NCI-H1092 (cell line): ENCODE measurements at regions not wholly inside any gene's neighbourhood (a gene's known extent, or its start where the extent isn't known, plus 50 kb on each side); places are given as distances from the start of the nearest gene placed in this dataset.
"Not testable (repeated sequence)": the region's sequence is repeated elsewhere in the genome, so short reads cannot be mapped to it uniquely, and the experiment has no call there.

Experiments used
- DNase-seq: peaks from one replicate; lab custom pipeline; 2025; lab: John Stamatoyannopoulos, UW

DNA sequence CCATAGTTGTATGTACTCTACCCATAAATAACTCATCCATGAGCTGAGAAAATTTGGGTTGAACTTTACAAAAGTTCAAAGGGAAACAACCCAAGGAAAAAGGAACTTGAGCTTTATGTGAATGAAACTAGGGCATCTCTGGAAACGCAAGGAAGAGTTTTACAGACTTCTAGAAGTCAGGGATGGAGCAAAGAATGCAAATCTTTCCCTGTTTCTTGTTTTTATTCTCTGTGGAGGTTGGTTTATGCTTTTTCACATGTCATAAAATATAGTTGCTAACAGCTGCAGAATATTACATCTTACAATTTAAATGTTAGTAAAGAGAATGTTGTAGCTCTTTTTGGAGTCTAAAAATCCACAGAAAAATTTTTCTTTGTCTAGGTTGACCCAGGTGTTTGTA lies 754.1 kb downstream of the PCDH7 start:
- DNase-seq, result no peak

DNA sequence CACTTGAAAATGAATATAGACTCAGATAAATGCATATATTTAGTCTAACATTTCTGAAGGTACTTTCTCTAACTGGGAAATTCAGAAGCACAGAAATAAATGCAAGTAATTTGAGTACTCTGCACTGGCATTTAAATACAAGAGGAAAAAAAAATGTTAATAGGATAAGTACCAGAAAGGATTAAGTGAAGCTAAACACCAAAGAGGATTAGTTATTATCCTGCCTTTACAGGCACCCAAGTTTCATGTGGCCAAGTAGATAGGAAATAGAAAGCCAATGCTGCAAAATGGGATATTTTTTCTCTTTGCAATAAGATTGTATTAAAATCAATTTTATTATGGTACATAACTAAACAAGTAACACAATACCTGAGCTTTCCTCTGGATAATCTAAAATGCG lies 762.5 kb downstream of the PCDH7 start:
- DNase-seq, result no peak

DNA sequence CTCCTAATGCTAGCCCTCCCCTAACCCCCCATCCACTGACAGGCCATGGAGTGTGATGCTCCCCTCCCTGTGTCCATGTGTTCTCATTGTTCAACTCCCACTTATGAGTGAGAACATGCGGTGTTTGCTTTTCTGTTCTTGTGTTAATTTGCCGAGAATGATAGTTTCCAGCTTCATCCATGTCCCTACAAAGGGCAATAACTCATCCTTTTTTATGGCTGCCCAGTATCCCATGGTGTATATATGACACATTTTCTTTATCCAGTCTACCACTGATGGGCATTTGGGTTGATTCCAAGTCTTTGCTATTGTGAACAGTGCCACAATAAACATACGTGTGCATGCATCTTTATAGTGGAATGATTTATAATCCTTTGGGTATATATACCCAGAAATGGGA lies 779.0 kb downstream of the PCDH7 start:
- not testable (repeated sequence) for DNase-seq

DNA sequence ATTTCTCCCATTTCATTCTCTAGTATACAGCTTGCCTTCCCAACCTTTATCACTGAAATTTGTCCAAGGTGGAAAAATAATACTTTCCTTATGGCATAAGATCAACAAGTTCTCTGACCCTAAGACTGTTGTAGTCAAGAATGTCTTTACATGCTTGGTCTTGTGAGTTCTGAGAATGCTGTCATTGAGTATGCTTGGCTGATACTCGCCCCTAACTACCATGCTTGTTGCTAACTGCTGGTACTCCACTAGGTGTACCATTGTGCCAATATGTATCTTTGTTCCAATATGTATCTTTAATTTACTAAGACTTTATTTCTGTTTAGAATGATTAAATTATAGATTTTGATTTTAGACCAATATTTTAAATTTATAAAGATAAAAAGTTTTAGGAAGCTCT lies 796.4 kb downstream of the PCDH7 start:
- DNase-seq, result no peak

DNA sequence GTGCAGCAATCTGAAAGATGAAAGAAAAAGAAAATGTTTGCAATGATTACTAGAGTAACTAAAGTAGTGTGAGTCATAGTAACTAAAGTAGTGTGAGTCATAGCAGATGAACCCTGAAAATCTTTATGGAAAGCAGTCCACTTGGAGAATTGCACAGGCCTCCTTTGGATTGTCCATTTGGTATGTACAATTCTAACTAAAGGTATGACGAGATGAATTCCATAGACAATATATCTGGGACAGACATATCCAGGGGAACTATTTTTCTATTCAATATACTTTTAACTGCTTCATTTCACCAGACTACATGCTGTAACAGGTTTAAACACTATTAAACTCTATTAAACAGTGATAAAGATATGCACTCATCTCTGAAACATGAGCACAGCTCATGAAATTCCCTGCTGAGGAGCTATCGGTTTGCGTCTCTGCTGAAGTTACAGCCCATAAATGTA lies 798.7 kb downstream of the PCDH7 start:
- no peak for DNase-seq

DNA sequence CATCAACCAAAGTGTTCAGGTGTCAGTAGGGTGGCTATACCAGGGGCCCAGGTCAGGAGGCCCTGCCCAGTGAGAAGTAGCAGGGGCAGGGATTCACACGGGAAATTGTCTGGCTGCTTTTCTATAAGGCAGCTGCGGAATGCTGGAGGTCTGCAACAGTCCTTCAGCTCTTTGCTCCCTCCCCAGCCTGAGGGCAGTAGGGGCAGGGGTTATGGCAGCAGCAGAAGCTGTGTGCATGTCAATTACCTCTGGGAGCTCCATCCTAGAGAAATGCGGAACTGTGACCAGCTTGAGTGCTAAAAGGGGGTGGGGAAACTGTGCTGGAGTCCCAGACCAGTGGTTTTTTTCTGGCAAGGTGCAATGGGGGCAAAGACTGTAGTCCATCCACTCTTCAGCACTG lies 810.4 kb downstream of the PCDH7 start:
- DNase-seq, result no peak

DNA sequence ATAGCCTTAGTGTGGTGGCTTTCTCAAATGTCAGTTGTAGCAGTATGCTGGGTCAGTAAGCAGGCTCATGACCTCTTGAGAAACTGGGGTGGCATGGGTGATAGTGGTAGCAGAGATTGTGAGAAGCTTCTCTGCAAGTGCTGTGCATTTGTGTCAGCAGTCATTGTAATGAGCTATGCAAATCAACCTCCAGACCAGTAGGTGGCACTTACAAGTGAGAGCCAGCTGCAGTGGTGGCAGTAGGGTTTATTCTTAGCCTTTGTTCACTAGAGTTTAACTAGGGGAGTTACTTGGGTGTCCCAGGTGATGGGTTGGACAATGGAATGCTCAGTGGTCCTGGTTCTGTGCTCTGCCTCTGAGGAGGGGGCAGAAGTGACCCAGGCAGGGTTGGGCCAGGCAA lies 818.7 kb downstream of the PCDH7 start:
- no peak for DNase-seq

DNA sequence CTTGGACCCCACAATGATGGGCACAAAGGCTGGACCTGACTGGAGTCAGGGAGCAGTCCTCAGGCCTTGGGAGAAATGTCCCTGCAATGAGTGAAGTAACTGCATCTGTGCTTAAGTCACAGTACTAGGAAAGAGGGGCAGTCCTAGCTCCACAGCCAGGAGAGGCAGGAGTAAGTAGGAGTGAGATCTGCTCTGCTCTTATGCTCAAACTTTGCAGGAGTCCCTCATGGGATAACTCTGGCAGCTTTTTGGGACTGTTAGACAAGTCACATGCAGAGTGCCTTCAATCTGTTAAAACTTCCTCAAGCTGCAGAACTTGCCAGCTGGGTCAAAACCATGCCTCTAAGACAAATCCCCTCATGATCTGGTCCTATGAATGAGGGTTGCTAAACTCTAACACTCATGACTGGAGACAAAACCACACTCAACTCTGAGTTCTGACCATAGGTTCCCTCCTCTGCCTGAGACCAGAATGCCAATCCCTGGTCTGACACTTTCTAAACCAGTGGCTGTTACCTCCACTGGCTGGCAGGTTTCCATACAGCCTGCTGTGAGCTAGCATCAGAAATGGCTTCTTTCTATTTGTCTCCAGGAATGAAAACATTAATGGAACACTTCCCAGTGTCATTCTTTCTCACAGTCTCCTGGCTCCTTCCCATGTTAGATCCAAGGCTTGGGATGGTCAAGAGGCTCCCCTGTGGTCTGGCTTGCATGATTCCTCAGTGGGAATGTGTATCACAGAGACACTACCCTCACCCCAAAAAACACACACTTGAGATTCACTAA lies 819.3 kb downstream of the PCDH7 start:
- DNase-seq, result no peak

DNA sequence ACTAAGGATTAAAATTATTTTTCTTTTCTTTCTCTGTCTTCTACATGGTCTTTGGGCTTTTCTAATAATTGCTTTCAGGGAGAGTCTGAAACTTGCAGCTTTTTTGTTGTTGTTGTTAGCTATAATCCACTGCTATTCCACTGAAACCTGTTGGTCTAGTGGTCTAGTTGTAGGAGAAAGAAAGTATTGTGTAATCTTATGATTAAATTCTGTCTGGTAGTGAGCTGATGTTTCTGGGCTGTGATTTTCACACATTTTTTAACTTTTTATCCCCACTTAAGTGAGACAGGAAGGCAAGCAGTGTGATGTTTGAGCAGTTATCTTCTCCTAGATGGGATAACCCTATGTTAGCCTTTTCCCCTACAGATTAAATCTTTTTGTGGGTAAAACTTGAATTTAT lies 825.2 kb downstream of the PCDH7 start:
- DNase-seq, result no peak

DNA sequence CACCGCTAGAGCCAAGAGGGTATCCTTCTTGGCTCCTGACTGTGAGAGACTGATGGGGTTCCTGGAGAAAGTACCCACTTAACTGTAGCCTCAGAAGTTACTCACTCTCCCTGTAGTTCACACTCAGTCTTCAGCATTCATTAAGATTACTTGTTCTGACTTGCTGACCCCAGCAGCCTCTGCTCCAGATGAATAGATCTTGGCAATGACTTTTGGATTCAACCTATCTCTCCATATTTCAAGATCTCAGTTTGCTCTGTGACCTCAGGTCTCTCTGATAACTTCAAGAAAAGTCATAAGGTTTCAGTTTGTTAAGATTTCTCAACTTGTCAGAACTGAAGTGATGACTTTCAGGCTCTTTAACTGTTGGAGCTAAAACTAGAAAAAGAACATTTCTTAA lies 825.6 kb downstream of the PCDH7 start:
- no peak for DNase-seq

DNA sequence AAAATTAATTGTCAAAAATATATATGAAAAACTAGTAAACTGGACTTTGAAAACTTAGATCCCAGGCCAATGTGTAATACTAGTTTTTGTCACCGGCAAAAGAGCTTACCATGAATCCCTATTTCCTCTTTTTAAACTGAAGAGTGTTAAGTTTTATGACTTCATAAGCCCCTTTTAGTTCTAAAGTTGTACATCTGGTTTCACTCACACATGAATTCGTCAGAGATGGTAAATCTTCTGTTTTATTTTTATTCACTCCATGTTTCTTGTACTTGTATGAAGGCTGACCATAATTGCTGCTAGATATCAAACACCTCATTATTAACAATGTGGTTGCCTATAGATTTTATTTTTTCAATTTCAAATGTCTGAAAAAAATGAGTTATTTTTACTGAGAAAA lies 827.9 kb downstream of the PCDH7 start:
- no peak for DNase-seq

DNA sequence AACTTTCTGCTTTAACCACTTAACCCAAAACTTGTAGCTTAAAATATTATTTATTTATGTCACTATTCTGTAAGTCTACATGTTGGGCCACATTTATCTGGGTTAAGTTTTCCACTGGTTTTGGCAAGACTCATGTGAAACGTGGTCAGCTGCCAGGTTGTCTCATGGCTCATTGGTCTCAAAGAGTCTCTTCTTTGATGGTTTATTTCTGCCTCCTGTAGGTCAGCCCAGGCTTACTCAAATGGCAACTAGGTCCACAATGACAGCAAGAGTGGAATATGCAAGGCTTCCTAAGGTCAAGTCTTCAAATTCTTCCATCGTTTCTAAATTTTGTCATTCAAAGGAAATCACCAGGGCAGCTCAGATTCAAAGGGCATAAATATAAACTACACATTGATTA lies 828.7 kb downstream of the PCDH7 start:
- DNase-seq, result no peak

DNA sequence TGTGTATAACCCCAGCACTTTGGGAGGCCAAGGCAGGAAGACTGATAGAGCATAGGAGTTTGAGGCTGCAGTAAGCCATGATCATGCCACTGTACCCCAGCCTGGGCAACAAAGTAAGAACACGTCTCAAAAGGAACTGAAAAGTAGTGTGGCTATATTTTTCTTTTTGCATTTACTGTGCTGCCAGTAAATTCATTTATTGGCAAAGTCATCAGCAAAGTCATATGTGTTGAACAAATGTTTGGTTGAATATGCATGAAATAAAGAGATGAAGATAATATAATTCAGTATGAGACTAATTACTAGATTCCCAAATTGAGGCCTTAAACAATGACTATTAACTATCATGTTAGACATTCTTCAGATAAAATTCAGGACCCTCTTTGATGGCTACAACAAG lies 829.1 kb downstream of the PCDH7 start:
- DNase-seq, result no peak

DNA sequence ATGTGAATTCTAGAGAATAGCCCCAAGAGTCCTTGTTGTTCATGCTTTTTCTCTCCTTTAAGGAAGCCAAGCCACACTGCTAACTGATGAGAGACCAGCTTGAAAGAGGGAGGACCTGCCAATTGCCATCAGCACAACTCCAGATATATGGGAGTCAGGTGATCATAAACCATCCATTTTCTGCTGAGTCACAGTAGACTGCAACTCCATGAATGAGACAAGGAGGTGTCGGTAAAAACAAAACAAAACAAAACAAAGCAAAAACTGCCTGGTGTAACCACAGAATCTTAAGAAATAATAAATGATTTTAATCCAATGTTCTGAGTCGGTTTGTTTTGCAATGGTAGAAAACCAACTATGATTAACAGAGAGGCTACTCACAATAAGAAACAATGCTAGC lies 837.3 kb downstream of the PCDH7 start:
- no peak for DNase-seq

DNA sequence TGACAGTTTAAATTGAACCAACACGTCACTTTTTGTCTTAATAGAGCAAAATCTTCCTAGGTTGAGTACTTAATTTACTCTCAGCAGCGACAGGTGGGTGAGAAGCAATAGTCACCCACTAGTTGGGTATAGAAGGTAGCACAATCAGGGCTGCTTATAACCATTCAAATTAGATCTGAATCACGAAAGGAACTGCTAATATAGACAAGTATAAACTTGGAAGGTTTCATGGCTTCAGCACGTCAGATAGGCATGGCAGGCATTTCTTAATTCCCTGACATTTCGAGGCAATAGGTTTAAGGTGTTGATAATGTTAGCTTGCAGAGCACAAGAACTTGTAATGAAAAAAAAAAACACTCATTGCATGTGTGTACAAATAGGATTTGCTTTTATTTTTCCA lies 853.4 kb downstream of the PCDH7 start:
- DNase-seq, result no peak

DNA sequence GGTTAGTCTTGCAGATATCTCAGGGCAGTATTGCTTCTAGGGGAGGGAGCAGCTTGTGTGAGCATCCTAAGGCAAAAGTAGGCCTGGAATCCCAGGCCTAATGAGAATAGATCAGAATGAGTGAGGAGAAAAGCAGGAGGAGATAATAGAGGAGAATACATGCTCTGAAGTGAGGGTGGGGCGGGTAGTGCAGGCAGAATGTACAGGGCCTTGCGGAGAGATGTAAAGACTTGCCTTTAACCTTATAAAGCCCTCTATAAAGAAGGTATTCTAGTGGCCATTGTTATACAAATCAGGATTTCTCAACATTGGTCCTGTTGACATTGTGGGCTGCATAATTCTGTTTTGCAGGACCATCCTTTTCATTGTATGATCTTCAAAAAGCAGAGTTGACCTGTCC lies 855.3 kb downstream of the PCDH7 start:
- no peak for DNase-seq

DNA sequence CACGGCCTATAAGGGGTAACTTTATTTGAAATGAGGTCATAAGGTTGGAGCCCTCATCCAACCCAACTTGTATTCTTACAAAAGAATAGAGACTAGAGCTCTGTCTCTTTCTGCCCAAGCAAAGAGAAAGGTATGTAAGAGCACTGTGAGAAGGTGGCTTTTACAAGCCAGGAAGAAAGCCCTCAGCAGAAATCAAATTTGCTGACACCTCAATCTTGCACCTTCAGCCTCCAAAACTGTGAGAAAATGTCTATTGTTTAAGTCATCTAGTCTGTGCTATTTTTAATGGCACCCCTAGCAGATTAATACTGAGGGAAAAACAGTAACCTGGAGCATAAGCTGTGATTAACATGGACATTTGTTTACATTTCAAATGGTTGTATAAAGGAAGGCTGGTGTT lies 860.7 kb downstream of the PCDH7 start:
- DNase-seq, result no peak

DNA sequence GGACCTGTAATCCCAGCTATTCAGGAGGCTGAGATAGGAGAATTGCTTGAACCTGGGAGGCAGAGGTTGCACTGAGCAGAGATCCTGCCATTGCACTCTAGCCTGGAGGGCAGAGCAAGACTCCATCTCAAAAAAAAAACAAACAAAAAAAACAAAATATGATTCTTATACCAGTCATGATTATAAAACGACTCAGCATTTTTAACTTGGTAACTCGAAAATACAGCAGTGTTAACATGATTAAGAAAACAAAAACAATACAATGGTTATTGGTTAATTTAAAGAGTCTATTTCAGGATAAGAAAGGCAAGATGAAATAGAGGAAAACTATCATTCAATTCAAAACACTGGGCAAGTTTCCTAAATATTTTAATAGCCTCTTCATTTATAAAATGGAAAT lies 865.3 kb downstream of the PCDH7 start:
- DNase-seq, result no peak

DNA sequence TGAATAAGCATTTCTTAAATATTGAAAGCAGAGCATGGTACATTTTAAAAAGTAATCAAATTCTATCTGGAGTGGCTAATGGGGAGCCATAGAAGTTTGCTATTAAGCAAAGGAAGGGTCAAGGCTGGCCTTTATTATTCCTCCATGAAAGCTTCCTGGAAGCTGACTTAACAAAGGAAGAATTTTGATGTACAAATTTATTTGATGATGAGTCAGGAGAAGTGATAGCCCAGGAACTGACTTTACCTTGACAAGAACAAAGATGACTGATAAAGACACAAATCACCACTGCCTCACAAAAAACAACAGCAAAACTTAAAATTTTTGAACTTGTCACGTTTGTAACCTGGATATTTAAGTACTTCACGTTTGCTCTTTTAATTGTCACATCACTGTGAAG lies 872.1 kb downstream of the PCDH7 start:
- DNase-seq, result no peak

DNA sequence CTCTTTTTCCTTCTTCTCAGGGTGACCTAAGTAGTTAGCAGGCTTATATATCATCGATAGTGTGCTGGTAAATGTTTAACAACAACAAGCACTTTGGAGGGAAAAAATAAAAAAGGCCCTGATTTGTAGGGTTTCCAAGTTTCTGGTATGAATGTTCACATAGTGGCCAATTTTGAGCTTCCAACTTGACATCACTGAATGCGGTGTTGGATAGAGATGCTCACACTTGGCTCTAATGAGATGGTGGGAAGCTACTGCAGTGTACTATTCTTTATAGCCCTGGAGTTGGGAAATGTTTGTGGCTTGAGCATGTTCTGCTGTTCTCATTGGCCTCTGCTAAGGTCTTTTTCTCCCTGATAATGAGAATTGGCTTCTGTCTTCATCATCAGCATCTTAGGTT lies 875.3 kb downstream of the PCDH7 start:
- no peak for DNase-seq

DNA sequence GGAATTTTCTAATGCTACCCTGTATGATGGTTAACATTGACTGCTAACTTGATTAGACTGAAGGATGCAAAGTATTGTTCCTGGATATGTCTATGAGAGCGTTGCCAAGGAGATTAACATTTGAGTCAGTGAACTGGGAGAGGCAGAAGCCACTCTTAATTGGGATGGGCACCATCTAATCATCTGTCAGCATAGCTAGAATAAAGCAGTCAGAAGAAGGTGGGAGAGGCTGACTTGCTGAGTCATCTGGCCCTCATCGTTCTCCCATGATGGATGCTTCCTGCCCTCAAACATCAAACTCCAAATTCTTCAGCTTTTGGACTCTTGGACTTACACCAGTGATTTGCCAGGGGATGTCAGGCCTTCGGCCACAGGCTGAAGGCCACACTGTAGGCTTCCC lies 878.5 kb downstream of the PCDH7 start:
- no peak for DNase-seq

DNA sequence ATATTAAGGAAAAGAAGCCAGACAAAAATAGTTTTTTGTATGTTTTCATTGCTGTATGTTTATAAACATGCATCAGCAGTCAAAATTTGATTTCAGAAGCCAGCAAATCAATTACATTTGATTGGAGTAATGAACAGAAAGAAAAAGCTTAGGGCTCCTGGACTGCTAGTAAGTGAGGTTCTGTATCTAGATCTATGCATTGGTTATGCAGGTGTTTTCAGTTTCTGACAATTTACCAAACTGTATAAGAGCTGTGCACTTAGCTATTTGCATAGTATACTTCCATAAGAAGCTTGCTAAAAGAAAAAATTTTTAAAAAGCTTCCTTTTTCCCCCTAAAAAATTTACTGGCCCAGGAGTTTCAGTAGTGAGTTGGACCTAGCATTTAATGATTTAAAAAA lies 881.6 kb downstream of the PCDH7 start:
- DNase-seq, result no peak

DNA sequence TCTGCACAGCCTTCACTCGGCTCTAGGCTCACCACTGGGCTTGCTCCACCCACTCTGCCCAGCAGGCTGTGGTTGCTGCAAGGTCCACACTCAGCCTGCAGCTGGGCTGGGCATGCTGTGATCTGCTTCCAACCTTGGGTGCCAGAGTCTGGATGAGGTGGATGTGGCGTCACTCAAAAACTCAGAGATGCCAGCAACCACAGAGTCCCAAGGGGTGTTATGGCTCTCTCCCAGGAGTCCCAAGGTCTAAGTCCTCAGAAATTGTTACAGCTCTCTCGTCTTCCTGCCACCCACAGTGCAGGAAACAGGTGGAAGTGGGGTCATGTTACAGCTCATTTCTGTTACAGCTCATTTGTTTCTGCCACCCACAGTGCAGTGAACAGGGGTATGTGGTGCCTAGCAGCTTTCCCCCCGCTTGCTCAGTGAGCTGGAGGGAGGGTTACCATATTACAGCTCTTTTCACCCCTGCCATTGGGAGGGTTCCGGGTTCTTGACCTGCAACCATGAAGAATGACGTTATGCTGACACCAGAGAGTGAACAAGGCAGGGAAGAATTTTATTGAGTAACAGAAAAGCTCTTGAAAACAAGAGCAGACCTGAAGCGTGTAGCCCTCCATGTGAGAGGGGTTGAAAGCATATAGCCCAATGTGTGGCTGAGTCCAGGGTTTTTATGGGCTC lies 893.9 kb downstream of the PCDH7 start:
- no peak for DNase-seq

DNA sequence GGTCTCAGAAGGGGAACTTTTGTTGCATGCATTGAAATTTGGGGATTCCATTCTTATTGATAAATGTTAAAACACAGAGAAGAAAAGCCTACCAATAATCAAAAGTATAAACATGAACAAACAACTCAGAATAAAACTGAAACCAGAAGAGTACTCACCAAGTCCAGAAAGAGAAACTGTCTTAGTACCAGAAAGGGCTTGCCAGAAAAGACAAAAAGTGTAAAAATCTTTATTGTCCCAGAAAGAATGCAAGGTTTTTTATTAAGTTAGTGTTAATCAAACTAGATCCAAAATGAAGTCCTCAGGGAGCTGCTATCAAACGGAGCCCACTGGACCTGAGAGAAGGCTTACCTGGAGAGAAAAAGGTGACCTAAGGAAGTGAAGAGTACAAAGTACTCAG lies 897.5 kb downstream of the PCDH7 start:
- DNase-seq, result no peak
